MG63 (cell line): ENCODE measurements at regions not wholly inside any gene's neighbourhood (a gene's known extent, or its start where the extent isn't known, plus 50 kb on each side); places are given as distances from the start of the nearest gene placed in this dataset.

Experiments used
- DNase-seq: peaks from one replicate; pipeline ENCODE4 v3.0.0-alpha.2; 2020
- H3K27me3 ChIP-seq: fragments of 250-450 bp; sonication (Bioruptor Pico); 2 replicates; pipeline ENCODE4 v1.5.1; 2020; ENCODE audit warnings: mild to moderate bottlenecking, moderate library complexity
- H3K36me3 ChIP-seq: fragments of 250-450 bp; sonication (Bioruptor Pico); 2 replicates; pipeline ENCODE4 v1.5.1; 2020; ENCODE audit warnings: mild to moderate bottlenecking, moderate library complexity
- H3K4me3 ChIP-seq: fragments of 250-450 bp; sonication (Bioruptor Pico); 2 replicates; pipeline ENCODE4 v1.5.1; 2020; ENCODE audit warnings: mild to moderate bottlenecking, moderate library complexity
- H3K9me3 ChIP-seq: fragments of 250-450 bp; sonication (Bioruptor Pico); 2 replicates; pipeline ENCODE4 v1.5.1; 2020; ENCODE audit warnings: mild to moderate bottlenecking, moderate library complexity

DNA sequence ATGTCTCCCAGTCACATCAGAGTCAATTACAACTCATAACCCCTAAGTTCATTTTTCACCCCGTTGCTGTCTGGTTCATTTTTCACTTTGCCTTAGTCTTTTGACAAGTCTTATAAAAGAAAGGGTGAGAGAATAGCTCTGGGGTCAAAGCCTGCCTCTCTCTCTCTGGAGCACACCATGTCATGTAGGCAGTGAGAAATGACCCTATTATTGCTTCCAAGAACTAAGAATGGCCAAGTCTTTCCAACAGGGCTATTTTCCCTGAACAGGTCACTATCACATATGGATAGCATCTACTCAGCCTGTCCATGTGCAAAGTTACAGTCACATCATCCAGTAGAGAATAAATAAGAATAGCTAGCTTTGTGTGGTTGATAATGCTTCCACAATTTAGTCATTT, 655.5 kb upstream of the LRRC4C start:
- H3K27me3 ChIP-seq, result no peaks in the 10 kb centered on the region
- no peaks in the 10 kb centered on the region; the same call in 1 of the 2 replicates for H3K9me3 ChIP-seq
- no peaks in the 10 kb centered on the region for H3K36me3 ChIP-seq
- DNase-seq, result no peak
- no peak overlapping the region for H3K4me3 ChIP-seq

DNA sequence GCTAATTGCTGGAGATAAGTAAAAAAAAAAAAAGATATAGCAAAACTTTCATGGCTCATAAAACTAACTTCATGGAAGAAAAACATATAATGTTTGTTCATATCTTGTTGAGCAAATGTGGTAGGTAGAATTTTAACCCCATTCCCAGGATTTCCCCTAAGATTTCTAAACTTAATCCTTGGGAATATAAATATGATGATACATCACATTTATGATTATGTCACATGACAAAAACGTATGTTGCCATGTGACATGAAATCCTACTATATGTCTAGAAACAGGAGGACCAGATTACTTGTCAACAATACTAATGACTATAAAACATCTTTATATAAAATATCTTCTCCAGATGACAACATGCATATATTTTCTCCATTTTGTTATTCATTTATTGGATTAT, 679.0 kb upstream of the LRRC4C start:
- Histone ChIP-seq H3K9me3 (peaks cover 3% of the 10 kb centered on the region; the same call in 1 of the 2 replicates), H3K36me3 (no peaks in the 10 kb centered on the region), H3K4me3 (no peak overlapping the region), H3K27me3 (no peaks in the 10 kb centered on the region; the same call in 1 of the 2 replicates)
- no peak for DNase-seq

DNA sequence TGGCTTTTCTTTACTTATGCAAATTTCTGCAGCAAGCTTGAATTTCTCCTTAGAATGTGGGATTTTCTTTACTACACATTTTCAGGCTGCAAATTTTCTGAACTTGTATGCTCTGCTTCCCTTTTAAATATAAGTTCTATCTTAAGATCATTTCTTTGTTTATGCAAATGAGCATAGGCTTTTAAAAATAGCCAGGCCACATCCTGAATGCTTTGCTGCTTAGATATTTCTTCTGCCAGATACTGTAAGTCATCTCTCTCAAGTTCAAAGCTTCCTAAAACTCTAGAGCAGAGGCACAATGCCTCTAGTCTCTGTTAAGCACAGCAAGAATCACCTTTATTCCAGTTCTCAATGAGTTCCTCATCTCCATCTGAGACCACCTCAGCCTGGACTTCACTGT, 685.9 kb upstream of the LRRC4C start:
- no peak for DNase-seq
- Histone ChIP-seq H3K27me3 (no peaks in the 10 kb centered on the region), H3K9me3 (peaks cover 3% of the 10 kb centered on the region; the same call in 1 of the 2 replicates)

DNA sequence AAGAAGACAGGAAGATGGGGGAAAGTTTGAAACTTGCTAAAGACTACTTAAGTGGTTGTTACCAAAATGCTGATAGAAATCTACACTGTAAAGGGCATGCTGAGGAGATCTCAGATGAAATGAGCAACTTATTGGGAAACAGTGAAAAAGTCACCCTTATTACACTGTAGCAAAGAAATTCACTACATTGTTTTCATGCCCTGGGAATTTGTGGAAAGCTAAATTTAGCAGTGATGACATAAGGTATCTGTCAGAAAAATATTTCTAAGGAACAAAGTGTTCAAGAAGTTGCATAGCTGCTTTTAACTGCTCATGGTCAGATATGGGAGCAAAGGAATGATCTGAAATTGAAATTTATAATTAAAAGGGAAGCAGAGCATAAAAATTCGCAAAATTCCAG, 702.4 kb upstream of the LRRC4C start:
- Histone ChIP-seq H3K36me3 (no peaks in the 10 kb centered on the region), H3K27me3 (no peaks in the 10 kb centered on the region), H3K9me3 (peaks cover 8% of the 10 kb centered on the region), H3K4me3 (no peak overlapping the region)
- DNase-seq, result no peak

More for the DNA sequence above, 685.9 kb upstream of the LRRC4C start:
- Histone ChIP-seq H3K36me3 (no peaks in the 10 kb centered on the region), H3K4me3 (no peak overlapping the region)

DNA sequence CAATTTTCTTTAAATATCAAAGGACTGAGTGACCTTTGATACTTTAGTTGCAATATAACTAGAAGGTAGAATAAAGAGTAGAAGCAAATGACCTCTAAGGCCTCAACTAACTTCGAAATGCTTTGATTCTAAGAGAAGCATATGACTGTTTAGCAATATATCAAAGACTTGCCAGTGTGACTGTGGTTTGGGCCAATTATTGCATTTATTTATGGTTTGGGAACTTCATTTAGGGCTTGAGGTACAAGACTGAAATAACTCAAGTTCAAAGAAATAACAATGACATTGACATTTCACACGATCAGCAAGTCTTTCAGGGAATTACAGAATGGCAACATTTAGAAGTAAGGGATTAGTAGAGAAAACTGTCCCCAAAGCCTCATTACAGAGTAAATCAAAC, 709.7 kb upstream of the LRRC4C start:
- DNase-seq, result no peak
- Histone ChIP-seq H3K9me3 (no peaks in the 10 kb centered on the region; the same call in 1 of the 2 replicates), H3K27me3 (no peaks in the 10 kb centered on the region), H3K36me3 (no peaks in the 10 kb centered on the region), H3K4me3 (no peak overlapping the region)

DNA sequence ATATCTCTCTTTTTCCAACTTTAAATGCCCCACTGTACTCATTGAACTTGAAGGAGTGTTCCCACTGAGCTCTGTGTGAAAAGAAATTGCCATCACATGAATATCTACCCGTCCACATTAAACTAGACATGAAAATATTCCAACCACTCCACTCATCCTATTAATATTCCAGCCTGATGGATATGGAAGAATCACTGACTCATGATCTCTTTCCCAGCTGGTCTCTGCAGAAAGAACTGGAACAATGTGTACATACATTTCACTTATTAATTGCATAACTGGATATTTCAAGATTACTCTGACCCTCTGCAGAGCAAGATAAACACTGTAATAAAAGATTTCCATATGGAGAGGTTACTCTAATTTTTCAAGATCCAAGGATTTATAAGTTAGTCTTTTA, 711.1 kb upstream of the LRRC4C start:
- H3K36me3 ChIP-seq, result no peaks in the 10 kb centered on the region
- H3K4me3 ChIP-seq, result no peak overlapping the region
- H3K9me3 ChIP-seq, result no peaks in the 10 kb centered on the region; the same call in 1 of the 2 replicates
- H3K27me3 ChIP-seq, result no peaks in the 10 kb centered on the region
- DNase-seq, result no peak

DNA sequence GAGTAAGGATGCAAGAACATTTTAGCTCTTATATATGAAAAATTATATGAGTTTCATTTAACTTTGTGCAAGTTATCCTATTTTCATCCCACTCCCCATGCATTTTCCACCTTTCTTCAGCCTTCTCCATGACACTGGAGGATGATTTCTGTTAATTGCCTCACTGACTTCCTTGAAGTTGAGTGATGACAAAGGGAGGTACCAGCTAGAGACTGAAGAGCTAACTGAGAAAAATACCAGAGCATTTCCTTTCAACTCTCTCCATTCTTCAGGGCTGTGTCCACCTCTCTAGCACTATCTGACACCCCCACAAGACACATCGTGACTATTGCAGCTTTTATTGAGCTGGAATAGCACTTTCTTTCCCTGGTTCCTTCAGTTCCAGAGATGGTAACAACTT, 711.6 kb upstream of the LRRC4C start:
- H3K4me3 ChIP-seq, result no peak overlapping the region
- no peaks in the 10 kb centered on the region for H3K27me3 ChIP-seq
- no peak for DNase-seq
- no peaks in the 10 kb centered on the region for H3K36me3 ChIP-seq
- H3K9me3 ChIP-seq, result no peaks in the 10 kb centered on the region

DNA sequence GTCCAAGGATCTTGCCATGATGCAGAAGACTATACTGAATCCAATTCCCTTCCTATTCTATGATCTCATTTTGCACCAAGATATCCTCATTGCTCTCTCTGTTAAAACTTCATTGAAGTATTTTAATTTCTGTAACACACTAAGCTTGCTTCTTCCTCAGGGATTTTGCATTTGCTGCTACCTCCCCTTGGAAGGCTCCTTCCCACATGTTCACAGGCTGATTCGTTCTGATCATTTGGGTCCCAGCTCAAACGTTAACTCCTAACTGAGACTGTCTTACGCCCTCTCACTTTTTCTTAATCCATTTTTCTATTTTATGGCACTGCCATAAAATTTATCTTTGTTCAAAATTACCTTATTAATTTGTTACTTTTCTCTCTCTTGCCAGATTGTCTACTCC, 713.0 kb upstream of the LRRC4C start:
- Histone ChIP-seq H3K4me3 (no peak overlapping the region), H3K36me3 (no peaks in the 10 kb centered on the region), H3K27me3 (no peaks in the 10 kb centered on the region), H3K9me3 (no peaks in the 10 kb centered on the region)
- no peak for DNase-seq

DNA sequence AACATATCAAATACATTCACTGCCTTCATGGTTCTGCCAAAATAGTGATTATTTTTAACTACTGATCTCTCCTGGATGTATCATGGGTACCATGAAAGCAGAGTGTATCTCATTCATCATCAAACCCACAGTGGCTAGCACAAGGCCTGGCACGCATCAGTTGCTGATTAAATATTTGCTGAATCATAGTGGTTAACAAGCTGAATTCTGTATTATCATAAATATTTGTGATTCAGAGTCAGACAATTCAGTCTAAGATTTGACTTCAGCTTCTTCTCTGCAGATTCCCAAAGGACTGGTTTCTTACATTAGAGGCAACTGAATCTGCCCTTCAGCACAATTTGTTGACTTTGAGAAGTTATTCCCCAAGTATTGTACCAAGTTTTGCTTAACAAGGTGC, 715.8 kb upstream of the LRRC4C start:
- no peak overlapping the region for H3K4me3 ChIP-seq
- no peaks in the 10 kb centered on the region for H3K36me3 ChIP-seq
- DNase-seq, result peak; percentile 77
- no peaks in the 10 kb centered on the region for H3K27me3 ChIP-seq
- no peaks in the 10 kb centered on the region; the same call in 1 of the 2 replicates for H3K9me3 ChIP-seq

DNA sequence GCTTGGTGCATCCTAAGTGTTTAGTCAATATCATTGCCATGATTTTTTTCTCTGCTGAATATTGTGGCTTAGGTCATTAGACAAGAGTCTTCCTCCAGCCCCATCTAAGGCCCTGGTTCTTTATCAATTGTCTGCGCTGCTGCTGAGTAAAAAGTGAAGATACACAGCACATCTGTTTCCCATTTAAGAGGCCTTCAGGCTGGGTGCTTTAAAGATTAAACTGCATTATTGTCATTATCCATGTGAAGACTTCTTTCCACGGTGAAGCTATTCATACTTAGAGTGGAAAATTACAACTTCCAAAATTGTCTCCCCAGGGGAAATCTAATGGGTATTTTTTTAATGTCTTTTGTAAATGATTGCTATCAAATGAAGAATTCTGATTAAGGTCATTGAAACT, 719.8 kb upstream of the LRRC4C start:
- Histone ChIP-seq H3K4me3 (no peak overlapping the region), H3K9me3 (no peaks in the 10 kb centered on the region; the same call in 1 of the 2 replicates), H3K27me3 (no peaks in the 10 kb centered on the region), H3K36me3 (no peaks in the 10 kb centered on the region)
- DNase-seq, result no peak

DNA sequence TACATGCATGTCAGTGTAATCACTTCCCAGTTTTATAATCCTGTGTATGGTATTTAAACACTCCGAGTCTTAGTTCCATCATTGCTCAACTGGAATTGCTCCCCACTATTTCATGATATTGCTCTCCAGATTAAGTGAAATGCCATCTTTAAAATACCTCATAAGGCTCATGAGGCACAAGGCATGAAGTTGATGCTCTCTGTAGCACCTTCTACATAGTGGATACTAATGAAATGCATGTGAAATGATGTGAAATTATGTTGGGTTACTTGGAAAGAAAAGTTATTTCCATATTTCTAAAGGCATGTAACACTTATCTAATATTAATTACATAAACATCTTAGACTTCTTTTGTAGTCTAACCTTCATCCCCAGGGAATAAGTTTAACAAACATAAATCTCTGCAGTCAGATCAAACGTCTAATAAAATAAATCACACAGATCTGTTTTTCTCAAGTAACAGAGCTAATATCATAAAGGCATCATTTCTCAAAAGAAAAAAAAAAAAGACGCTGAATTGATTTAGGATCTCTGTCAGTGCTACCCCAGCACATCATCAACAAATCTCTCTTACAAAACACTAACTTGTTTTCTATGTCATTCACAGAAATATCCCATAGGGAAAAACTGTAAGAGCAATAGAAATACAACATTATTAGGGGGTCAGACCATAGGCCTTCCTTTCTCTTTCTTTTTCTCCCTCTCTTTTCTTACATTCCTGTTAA, 736.0 kb upstream of the LRRC4C start:
- DNase-seq, result no peak
- Histone ChIP-seq H3K4me3 (no peak overlapping the region), H3K9me3 (peaks cover 5% of the 10 kb centered on the region), H3K27me3 (no peaks in the 10 kb centered on the region), H3K36me3 (no peaks in the 10 kb centered on the region)

DNA sequence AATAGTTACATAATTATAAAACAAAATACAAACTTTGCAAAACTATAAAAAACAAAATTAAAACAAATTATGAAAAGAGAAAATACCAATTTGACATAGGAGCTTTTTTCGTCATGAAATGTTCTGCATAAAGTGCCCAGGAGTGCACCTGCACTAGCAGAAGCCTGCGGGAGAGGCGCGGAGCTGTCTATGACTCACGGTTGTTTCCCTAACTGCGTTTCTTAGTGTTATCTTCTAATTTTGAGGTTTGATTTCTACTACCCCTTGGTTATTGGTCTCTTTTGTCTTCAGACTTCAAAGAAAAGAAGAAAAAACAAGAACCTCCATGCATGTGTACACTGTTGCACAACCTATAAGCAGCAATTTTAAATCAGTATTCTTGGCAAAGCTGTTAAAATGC, 740.9 kb upstream of the LRRC4C start:
- no peak overlapping the region for H3K4me3 ChIP-seq
- H3K36me3 ChIP-seq, result no peaks in the 10 kb centered on the region
- no peak for DNase-seq
- H3K27me3 ChIP-seq, result no peaks in the 10 kb centered on the region
- peaks cover 8% of the 10 kb centered on the region for H3K9me3 ChIP-seq

DNA sequence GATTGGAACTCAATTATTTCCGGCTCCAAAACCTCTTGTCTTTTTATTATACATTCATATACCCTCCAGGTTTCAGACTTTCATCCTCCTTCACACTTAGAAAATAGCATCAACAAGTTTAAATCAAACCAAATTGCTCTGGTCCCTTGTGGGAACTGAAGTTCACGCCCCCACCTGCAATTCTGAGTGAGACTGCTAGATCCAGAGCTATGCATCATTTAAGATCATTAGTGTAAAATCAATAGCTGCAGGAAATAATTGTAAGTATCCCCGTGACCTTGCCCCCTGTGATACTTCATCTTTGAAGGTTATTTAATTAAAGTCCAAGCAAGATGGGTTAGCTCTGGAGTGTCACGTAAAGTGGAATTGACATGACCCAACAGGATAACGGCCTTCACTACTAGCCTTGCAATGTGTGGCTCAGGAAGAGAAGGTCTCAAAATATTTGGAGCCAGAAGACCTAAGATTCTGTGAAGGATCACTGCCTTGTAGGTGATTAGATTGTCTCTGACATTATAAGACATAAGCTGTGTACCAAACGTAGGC, 742.2 kb upstream of the LRRC4C start:
- H3K9me3 ChIP-seq, result peaks cover 9% of the 10 kb centered on the region
- no peak overlapping the region for H3K4me3 ChIP-seq
- DNase-seq, result no peak
- H3K36me3 ChIP-seq, result no peaks in the 10 kb centered on the region
- no peaks in the 10 kb centered on the region for H3K27me3 ChIP-seq

DNA sequence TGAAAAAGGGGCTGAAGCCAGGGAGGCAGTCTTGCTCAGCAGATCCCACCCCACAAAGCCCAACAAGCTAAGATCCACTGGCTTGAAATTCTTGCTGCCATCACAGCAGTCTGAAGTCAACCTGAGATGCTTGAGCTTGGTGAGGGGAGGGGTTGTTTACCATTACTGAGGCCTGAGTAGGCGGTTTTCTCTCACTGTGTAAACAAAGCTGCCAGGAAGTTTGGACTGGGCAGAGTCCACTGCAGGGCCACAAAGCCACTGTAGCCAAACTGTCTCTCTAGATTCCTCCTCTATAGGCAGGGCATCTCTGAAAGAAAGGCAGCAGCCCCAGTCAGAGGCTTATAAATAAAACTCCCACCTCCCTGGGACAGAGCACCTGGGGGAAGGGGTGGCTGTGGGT, 746.1 kb upstream of the LRRC4C start:
- Histone ChIP-seq H3K36me3 (no peaks in the 10 kb centered on the region), H3K4me3 (no peak overlapping the region), H3K27me3 (no peaks in the 10 kb centered on the region), H3K9me3 (peaks cover 8% of the 10 kb centered on the region; the same call in 1 of the 2 replicates)
- DNase-seq, result no peak

DNA sequence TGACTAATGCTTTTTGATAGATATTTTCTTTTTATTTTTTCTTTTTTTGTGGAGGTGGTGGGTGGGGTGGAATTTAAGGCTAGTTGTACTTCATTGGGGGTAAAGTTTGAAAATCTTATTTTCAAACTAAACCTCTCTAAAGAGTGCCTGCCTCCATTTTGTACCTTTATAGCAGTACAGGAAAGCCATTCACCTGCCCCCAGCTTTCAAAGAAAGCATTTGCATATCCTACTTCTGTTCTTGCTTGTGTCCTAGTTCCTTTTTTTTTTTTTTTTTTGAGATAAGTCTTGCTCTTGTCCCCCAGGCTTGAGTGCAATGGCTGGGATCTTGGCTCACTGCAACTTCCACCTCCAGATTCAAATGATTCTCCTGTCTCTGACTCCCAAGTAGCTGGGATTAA, 766.2 kb upstream of the LRRC4C start:
- DNase-seq, result no peak
- Histone ChIP-seq H3K4me3 (no peak overlapping the region), H3K27me3 (no peaks in the 10 kb centered on the region), H3K36me3 (no peaks in the 10 kb centered on the region), H3K9me3 (no peaks in the 10 kb centered on the region)

DNA sequence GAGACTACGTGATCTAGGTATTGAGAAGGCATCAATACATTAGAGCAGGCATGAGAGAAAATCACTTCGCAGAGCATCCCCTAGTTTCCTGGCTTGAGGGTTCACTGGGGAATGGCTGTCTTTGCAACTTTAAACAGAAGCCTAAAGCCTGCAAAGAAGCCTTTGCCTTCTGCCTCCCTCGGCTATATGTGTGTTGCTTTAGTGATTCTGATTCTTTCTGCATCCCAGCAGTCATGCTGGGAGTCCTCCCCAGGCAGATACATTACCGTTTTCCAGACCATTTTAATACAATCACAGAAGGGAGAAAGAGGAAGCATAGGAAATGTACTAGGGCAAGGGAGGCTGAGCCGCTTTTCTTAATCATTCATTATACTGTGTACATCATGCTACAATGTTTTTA, 773.2 kb upstream of the LRRC4C start:
- Histone ChIP-seq H3K9me3 (no peaks in the 10 kb centered on the region), H3K36me3 (no peaks in the 10 kb centered on the region), H3K27me3 (no peaks in the 10 kb centered on the region), H3K4me3 (no peak overlapping the region)
- DNase-seq, result no peak

DNA sequence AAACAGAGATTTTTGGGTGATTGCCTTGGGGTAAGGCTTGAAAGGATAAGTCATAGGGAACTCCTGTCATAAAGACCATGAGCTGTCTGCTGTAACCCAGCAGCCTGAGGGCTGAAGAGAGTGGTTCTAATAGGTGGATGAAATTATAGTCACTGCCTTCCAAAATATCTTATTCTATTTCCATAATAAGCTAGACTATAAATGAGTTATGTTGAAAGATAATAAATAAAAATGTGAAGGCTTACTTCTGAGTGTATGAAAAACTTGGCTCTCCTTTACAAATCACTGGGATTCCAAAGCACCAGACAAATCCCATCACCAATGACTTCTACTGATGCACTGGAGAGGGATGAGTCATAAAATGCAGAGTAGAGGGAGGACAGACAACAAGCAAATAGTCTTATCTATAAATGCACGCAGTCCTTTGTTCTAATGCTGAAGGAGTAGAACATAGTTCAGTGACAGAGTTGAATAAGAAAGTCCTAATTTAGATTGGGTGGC, 775.0 kb upstream of the LRRC4C start:
- peak; percentile 66 for DNase-seq
- no peak overlapping the region for H3K4me3 ChIP-seq

DNA sequence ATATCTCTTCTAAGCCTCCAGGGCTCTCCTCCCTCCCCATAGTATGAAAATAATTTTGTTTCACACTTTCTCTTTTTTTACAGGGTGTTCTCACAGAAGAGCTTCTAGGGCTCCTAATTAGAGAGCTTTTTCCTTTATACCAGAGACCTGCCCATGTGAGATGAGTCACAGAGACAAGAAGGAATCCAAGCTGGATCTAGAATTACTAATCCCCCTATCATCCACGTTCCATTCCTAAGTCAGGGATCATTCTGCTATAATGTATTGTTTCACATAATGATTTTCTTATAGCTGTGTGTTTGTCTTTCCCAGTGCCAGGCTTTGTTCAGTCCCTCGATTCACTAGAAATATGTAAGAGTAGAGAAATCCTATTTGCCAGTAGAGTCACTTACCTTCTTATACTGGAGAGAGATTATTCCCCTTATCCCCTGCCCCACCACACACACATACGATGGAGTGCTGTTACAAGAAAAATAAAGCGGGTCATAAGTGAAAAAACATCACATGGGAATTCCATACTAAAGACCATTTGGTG, 778.3 kb upstream of the LRRC4C start:
- H3K9me3 ChIP-seq, result no peaks in the 10 kb centered on the region
- no peak overlapping the region for H3K4me3 ChIP-seq
- H3K27me3 ChIP-seq, result no peaks in the 10 kb centered on the region
- no peaks in the 10 kb centered on the region for H3K36me3 ChIP-seq
- peak; percentile 31 for DNase-seq

More for the DNA sequence above, 775.0 kb upstream of the LRRC4C start:
- no peaks in the 10 kb centered on the region for H3K36me3 ChIP-seq
- no peaks in the 10 kb centered on the region for H3K9me3 ChIP-seq
- H3K27me3 ChIP-seq, result no peaks in the 10 kb centered on the region
